DND-41 (cell line): ENCODE measurements at regions not wholly inside any gene's neighbourhood (a gene's known extent, or its start where the extent isn't known, plus 50 kb on each side); places are given as distances from the start of the nearest gene placed in this dataset.

Experiments used
- EZH2 ChIP-seq: IDR thresholded peaks from 3 replicates; pipeline ENCODE4 v1.6.1; 2012; ENCODE audit warnings: borderline replicate concordance, low read depth, mild to moderate bottlenecking, moderate library complexity, low read length, inconsistent platforms; ENCODE audit not compliant: severe bottlenecking
- TF ChIP-seq, protein P1 (sequence below): IDR thresholded peaks from 2 replicates; pipeline ENCODE4 v1.5.1; 2012; ENCODE audit warnings: borderline replicate concordance, low read length, moderate library complexity, mild to moderate bottlenecking; ENCODE audit not compliant: poor library complexity, severe bottlenecking; ENCODE audit errors: extremely low read depth

GRCh38 chr11:34809191-34810106 lies 106.7 kb downstream of the APIP start:
- TF ChIP-seq, protein P1, sequence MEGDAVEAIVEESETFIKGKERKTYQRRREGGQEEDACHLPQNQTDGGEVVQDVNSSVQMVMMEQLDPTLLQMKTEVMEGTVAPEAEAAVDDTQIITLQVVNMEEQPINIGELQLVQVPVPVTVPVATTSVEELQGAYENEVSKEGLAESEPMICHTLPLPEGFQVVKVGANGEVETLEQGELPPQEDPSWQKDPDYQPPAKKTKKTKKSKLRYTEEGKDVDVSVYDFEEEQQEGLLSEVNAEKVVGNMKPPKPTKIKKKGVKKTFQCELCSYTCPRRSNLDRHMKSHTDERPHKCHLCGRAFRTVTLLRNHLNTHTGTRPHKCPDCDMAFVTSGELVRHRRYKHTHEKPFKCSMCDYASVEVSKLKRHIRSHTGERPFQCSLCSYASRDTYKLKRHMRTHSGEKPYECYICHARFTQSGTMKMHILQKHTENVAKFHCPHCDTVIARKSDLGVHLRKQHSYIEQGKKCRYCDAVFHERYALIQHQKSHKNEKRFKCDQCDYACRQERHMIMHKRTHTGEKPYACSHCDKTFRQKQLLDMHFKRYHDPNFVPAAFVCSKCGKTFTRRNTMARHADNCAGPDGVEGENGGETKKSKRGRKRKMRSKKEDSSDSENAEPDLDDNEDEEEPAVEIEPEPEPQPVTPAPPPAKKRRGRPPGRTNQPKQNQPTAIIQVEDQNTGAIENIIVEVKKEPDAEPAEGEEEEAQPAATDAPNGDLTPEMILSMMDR: no peak
- no peak for TF ChIP-seq EZH2
